GM12878 (cell line): ENCODE measurements at regions not wholly inside any gene's neighbourhood (a gene's known extent, or its start where the extent isn't known, plus 50 kb on each side); places are given as distances from the start of the nearest gene placed in this dataset.

Experiments used
- ATAC-seq: fragments of 200-7000 bp; cut with Tn5 transposase; 3 replicates; pipeline ENCODE4 v1.9.1; 2020; ENCODE audit warnings: mild to moderate bottlenecking, moderate library complexity
- BruUV-seq: library from RNA; stranded (reverse); fragments of 400-500 nt; replicated peaks from 2 replicates; lab custom pipeline; 2021; lab: Mats Ljungman, UMichigan
- CTCF ChIA-PET: fragments of 300-600 bp; sonication (Branson Sonifier 250); formaldehyde crosslinking; extraction: SDS; loops from one replicate; lab custom pipeline; 2021; ENCODE audit warnings: inconsistent platforms; lab: Yijun Ruan, JAX
- POLR2A ChIA-PET: fragments of 350-600 bp; formaldehyde crosslinking; extraction: SDS; loops from one replicate; lab custom pipeline; 2021; ENCODE audit warnings: inconsistent platforms; lab: Charles Lee
- RAD21 ChIA-PET: fragments of 300-600 bp; sonication (Branson Sonifier 250); formaldehyde crosslinking; loops from one replicate; lab custom pipeline; 2023; ENCODE audit warnings: antibody characterized with exemption; ENCODE audit not compliant: unreplicated experiment; lab: Charles Lee
- SMC1A ChIA-PET: fragments of 300-600 bp; sonication (Branson Sonifier 250); formaldehyde crosslinking; loops from one replicate; lab custom pipeline; 2023; ENCODE audit not compliant: unreplicated experiment, uncharacterized antibody; lab: Charles Lee
- DNase-seq: peaks from one replicate; pipeline ENCODE4 v3.0.0-alpha.2; 2011; ENCODE audit warnings: low read depth, low spot score
- FAIRE-seq: peaks from 3 replicates; lab custom pipeline; 2011; peaks lifted over from hg19 to GRCh38; lab: Jason Lieb, UNC
- H2AFZ ChIP-seq: 2 replicates; pipeline ENCODE4 v1.6.0; 2011; ENCODE audit warnings: low read depth, low read length, control low read depth; ENCODE audit not compliant: control insufficient read depth
- H3K27ac ChIP-seq: 2 replicates; pipeline ENCODE4 v1.5.1; 2011; ENCODE audit warnings: control low read depth; ENCODE audit not compliant: control insufficient read depth, insufficient read depth
- H3K27me3 ChIP-seq, 2 experiments: replicated peaks in 1 of 2; 2 replicates each; pipeline versions ENCODE4 v1.6.0 to v1.6.1; 2011; ENCODE audit warnings: low read length in 1 of 2; ENCODE audit not compliant: control insufficient read depth in 2 of 2, insufficient read depth in 2 of 2
- H3K36me3 ChIP-seq, 2 experiments: 2 replicates each; pipeline ENCODE4 v1.5.1; 2011; ENCODE audit warnings: low read length in 1 of 2; ENCODE audit not compliant: control insufficient read depth in 2 of 2, insufficient read depth in 2 of 2
- H3K4me1 ChIP-seq: 2 replicates; pipeline ENCODE4 v1.6.1; 2011; ENCODE audit warnings: mild to moderate bottlenecking, low read length, moderate library complexity, mixed read lengths; ENCODE audit not compliant: control insufficient read depth, insufficient read depth
- H3K4me2 ChIP-seq: 2 replicates; pipeline ENCODE4 v1.6.0; 2011; ENCODE audit warnings: control low read depth; ENCODE audit not compliant: control insufficient read depth, insufficient read depth
- H3K4me3 ChIP-seq: fragments of 200-600 bp; sonication (generic); 2 replicates; pipeline ENCODE4 v1.5.1; 2016
- H3K79me2 ChIP-seq: 2 replicates; pipeline ENCODE4 v1.6.0; 2011; ENCODE audit warnings: low read length; ENCODE audit not compliant: control insufficient read depth, insufficient read depth
- H3K9ac ChIP-seq: 2 replicates; pipeline ENCODE4 v1.8.0; 2011; ENCODE audit warnings: low read length, control low read depth, mixed read lengths; ENCODE audit not compliant: control insufficient read depth, insufficient read depth
- H3K9me3 ChIP-seq: replicated peaks from 3 replicates; pipeline ENCODE4 v1.5.1; 2011; ENCODE audit warnings: mild to moderate bottlenecking, low read length; ENCODE audit not compliant: control insufficient read depth, insufficient read depth
- H4K20me1 ChIP-seq: 2 replicates; pipeline ENCODE4 v1.6.0; 2011; ENCODE audit not compliant: control insufficient read depth, insufficient read depth
- EGR1 ChIP-seq, 2 experiments: IDR thresholded peaks; 1 replicate in 1 of 2; 2 replicates in 1 of 2; pipeline ENCODE4 v1.6.1; 2011 to 2012; ENCODE audit warnings: low read depth in 2 of 2, low read length in 2 of 2, borderline replicate concordance in 1 of 2, mild to moderate bottlenecking in 1 of 2, moderate library complexity in 1 of 2
- KLF5 ChIP-seq: fragments of 450-650 bp; IDR thresholded peaks from 2 replicates; pipeline ENCODE4 v1.6.1; 2014; ENCODE audit warnings: mild to moderate bottlenecking; ENCODE audit not compliant: partially characterized antibody
- PKNOX1 ChIP-seq: fragments of 450-650 bp; IDR thresholded peaks from 2 replicates; pipeline ENCODE4 v1.6.1; 2016; ENCODE audit warnings: mild to moderate bottlenecking
- SMC3 ChIP-seq: IDR thresholded peaks from 2 replicates; pipeline ENCODE4 v1.6.1; 2011; ENCODE audit warnings: low read length, improper control_type of control experiment, borderline replicate concordance
- SUPT20H ChIP-seq: IDR thresholded peaks from 2 replicates; pipeline ENCODE4 v1.6.1; 2011; ENCODE audit warnings: low read depth, mild to moderate bottlenecking, low read length, moderate library complexity, borderline replicate concordance; ENCODE audit not compliant: control insufficient read depth
- WGBS: methylation state at CpG from one replicate; pipeline ENCODE4 v1.1.6; 2016; ENCODE audit warnings: low lambda C conversion rate; ENCODE audit not compliant: insufficient replicate concordance, insufficient coverage; ENCODE audit errors: missing lambda C conversion rate; 5-methylcytosine and 5-hydroxymethylcytosine counted together
- in situ Hi-C: fragments of 300-500 bp; cut with MboI; formaldehyde crosslinking; loops from 9 replicates; pipeline ENCODE4 v1.14.3; 2018; ENCODE audit warnings: mixed read lengths
- intact Hi-C: fragments of 100-400 bp; cut with micrococcal nuclease; formaldehyde crosslinking; loops from one replicate; pipeline ENCODE4 v1.14.2; 2022; ENCODE audit not compliant: unreplicated experiment
- TF ChIP-seq, protein P1 (sequence below): fragments of 450-650 bp; IDR thresholded peaks from 2 replicates; pipeline ENCODE4 v1.6.1; 2018; ENCODE audit warnings: mild to moderate bottlenecking, low read depth, moderate library complexity; ENCODE audit not compliant: partially characterized antibody

DNA sequence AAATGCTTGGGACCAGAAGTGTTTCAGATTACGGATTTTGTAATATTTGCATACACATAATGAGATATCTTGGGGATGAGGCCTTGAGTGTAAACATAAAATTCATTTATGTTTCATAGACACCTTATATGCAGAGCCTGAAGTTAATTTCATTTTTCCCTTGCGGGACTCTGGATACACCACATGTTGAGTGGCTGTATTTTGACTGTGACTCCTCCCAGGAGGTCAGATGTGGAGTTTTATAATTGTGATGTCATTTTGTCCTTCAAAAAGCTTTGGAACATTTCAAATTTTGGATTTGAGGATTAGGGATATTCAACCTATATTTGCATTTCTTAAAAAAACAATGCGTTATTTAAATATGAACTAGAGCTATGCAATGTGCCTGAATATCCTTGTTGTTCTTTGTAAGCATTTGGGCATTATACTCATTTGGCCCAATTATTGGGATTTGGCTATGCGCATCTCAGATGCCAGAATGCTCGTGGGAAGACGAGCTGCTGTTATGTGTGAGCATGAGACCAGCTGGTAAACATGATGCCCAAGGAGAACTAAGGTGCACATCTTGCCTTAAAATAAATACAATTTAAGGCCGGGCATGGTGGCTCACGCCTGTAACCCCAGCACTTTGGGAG lies 223.0 kb upstream of the STS start:
- CTCF ChIA-PET, result no interaction called here
- H3K9ac ChIP-seq, result no peak overlapping the region
- RAD21 ChIA-PET, result no interaction called here
- H3K36me3 ChIP-seq, result no peaks in the 10 kb centered on the region
- ATAC-seq (no peak), DNase-seq (no peak), FAIRE-seq (no peak)
- no TSS peak for BruUV-seq
- H3K4me1 ChIP-seq, result no peaks in the 10 kb centered on the region
- WGBS, result 49% methylated on average over 8 of the region's 8 CpGs
- SMC1A ChIA-PET, result no interaction called here
- intact Hi-C loops, result no loop called here
- H3K27me3 ChIP-seq, result no peaks in the 10 kb centered on the region; a peak in 1 of 4 replicates
- H3K4me2 ChIP-seq, result no peak overlapping the region
- H4K20me1 ChIP-seq, result no peaks in the 10 kb centered on the region
- no peak overlapping the region for H3K4me3 ChIP-seq
- H3K79me2 ChIP-seq, result no peaks in the 10 kb centered on the region
- H2AFZ ChIP-seq, result no peak overlapping the region
- POLR2A ChIA-PET, result no interaction called here
- TF ChIP-seq PKNOX1, result no peak
- no peak for TF ChIP-seq SMC3
- no peak for TF ChIP-seq SUPT20H
- TF ChIP-seq, protein P1, sequence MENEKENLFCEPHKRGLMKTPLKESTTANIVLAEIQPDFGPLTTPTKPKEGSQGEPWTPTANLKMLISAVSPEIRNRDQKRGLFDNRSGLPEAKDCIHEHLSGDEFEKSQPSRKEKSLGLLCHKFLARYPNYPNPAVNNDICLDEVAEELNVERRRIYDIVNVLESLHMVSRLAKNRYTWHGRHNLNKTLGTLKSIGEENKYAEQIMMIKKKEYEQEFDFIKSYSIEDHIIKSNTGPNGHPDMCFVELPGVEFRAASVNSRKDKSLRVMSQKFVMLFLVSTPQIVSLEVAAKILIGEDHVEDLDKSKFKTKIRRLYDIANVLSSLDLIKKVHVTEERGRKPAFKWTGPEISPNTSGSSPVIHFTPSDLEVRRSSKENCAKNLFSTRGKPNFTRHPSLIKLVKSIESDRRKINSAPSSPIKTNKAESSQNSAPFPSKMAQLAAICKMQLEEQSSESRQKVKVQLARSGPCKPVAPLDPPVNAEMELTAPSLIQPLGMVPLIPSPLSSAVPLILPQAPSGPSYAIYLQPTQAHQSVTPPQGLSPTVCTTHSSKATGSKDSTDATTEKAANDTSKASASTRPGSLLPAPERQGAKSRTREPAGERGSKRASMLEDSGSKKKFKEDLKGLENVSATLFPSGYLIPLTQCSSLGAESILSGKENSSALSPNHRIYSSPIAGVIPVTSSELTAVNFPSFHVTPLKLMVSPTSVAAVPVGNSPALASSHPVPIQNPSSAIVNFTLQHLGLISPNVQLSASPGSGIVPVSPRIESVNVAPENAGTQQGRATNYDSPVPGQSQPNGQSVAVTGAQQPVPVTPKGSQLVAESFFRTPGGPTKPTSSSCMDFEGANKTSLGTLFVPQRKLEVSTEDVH, result no peak
- TF ChIP-seq KLF5, result no peak
- no peak for TF ChIP-seq EGR1 (IDR thresholded peaks at IDR 0.05; ENCODE audit: borderline replicate concordance in 1 of 2, low read depth in 2 of 2, low read length in 2 of 2)
- TF ChIP-seq, all 136 proteins: peak for 0
- in situ Hi-C loops, result no loop called here
- no peak overlapping the region for H3K27ac ChIP-seq
- no peaks in the 10 kb centered on the region; the same call in 2 of the 3 replicates for H3K9me3 ChIP-seq
